ENCODE measurements at regions not wholly inside any gene's neighbourhood (a gene's known extent, or its start where the extent isn't known, plus 50 kb on each side); places are given as distances from the start of the nearest gene placed in this dataset.

GRCh38 chr11:96948066-96948465, 558.3 kb downstream of the JRKL start (continued):
- TF ChIP-seq USF1 (IDR thresholded peaks at IDR 0.05; ENCODE audit: borderline replicate concordance, extremely low read length, insufficient read depth, low read depth, low read length) (no peak), JUNB (IDR thresholded peaks at IDR 0.05) (no peak), RAD21 (IDR thresholded peaks at IDR 0.05; ENCODE audit: insufficient read depth, low read depth, low read length) (no peak), NR2C2 (IDR thresholded peaks at IDR 0.05; ENCODE audit: borderline replicate concordance, control insufficient read depth, insufficient read length, low read depth) (no peak)
- TF ChIP-seq, protein P1, sequence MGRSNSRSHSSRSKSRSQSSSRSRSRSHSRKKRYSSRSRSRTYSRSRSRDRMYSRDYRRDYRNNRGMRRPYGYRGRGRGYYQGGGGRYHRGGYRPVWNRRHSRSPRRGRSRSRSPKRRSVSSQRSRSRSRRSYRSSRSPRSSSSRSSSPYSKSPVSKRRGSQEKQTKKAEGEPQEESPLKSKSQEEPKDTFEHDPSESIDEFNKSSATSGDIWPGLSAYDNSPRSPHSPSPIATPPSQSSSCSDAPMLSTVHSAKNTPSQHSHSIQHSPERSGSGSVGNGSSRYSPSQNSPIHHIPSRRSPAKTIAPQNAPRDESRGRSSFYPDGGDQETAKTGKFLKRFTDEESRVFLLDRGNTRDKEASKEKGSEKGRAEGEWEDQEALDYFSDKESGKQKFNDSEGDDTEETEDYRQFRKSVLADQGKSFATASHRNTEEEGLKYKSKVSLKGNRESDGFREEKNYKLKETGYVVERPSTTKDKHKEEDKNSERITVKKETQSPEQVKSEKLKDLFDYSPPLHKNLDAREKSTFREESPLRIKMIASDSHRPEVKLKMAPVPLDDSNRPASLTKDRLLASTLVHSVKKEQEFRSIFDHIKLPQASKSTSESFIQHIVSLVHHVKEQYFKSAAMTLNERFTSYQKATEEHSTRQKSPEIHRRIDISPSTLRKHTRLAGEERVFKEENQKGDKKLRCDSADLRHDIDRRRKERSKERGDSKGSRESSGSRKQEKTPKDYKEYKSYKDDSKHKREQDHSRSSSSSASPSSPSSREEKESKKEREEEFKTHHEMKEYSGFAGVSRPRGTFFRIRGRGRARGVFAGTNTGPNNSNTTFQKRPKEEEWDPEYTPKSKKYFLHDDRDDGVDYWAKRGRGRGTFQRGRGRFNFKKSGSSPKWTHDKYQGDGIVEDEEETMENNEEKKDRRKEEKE (IDR thresholded peaks at IDR 0.05): no peak
- TF ChIP-seq, protein P2, sequence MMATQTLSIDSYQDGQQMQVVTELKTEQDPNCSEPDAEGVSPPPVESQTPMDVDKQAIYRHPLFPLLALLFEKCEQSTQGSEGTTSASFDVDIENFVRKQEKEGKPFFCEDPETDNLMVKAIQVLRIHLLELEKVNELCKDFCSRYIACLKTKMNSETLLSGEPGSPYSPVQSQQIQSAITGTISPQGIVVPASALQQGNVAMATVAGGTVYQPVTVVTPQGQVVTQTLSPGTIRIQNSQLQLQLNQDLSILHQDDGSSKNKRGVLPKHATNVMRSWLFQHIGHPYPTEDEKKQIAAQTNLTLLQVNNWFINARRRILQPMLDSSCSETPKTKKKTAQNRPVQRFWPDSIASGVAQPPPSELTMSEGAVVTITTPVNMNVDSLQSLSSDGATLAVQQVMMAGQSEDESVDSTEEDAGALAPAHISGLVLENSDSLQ (IDR thresholded peaks at IDR 0.05): no peak

GRCh38 chr11:96949464-96949863, 559.7 kb downstream of the JRKL start:
- CTCF ChIA-PET: no interaction called here
- FAIRE-seq: no peak

More at GRCh38 chr11:96949464-96949863, 559.7 kb downstream of the JRKL start:
- TF ChIP-seq MEF2B (IDR thresholded peaks at IDR 0.05; ENCODE audit: partially characterized antibody, poor library complexity, severe bottlenecking): no peak
- TF ChIP-seq RFX5 (IDR thresholded peaks at IDR 0.05; ENCODE audit: low read depth, low read length): no peak
- TF ChIP-seq CREB1 (IDR thresholded peaks at IDR 0.05; ENCODE audit: low read depth): no peak
- TF ChIP-seq NR2C2 (IDR thresholded peaks at IDR 0.05; ENCODE audit: borderline replicate concordance, control insufficient read depth, insufficient read length, low read depth): no peak
- TF ChIP-seq POLR2A (IDR thresholded peaks at IDR 0.05; ENCODE audit: low read depth, low read length): no peak
- TF ChIP-seq RELA (IDR thresholded peaks at IDR 0.05; ENCODE audit: borderline replicate concordance, partially characterized antibody): no peak
- Histone ChIP-seq H3K36me3 (ENCODE audit: control insufficient read depth in 2 of 2, insufficient read depth in 2 of 2, low read length in 1 of 2) (no peaks in the 10 kb centered on the region), H3K9ac (ENCODE audit: control insufficient read depth, insufficient read depth, low read length) (no peak overlapping the region), H3K4me3 (no peak overlapping the region), H3K4me1 (ENCODE audit: control insufficient read depth, insufficient read depth, low read length) (no peaks in the 10 kb centered on the region), H3K79me2 (ENCODE audit: control insufficient read depth, insufficient read depth, low read length) (no peaks in the 10 kb centered on the region), H4K20me1 (ENCODE audit: control insufficient read depth, insufficient read depth) (no peaks in the 10 kb centered on the region), H2AFZ (ENCODE audit: control insufficient read depth, low read depth, low read length) (no peak overlapping the region), H3K9me3 (replicated peaks; ENCODE audit: control insufficient read depth, insufficient read depth, low read length) (no peaks in the 10 kb centered on the region), H3K27me3 (replicated peaks in 1 of 2; ENCODE audit: control insufficient read depth in 2 of 2, insufficient read depth in 2 of 2, low read length in 1 of 2) (no peaks in the 10 kb centered on the region), H3K27ac (ENCODE audit: control insufficient read depth, insufficient read depth) (no peak overlapping the region), H3K4me2 (ENCODE audit: control insufficient read depth, insufficient read depth) (no peak overlapping the region)
- RAD21 ChIA-PET (ENCODE audit: unreplicated experiment): no interaction called here
- SMC1A ChIA-PET (ENCODE audit: uncharacterized antibody, unreplicated experiment): no interaction called here
- WGBS (ENCODE audit: insufficient coverage, insufficient replicate concordance, low lambda C conversion rate, missing lambda C conversion rate): 0% methylated on average over 2 of the region's 2 CpGs
- in situ Hi-C loops (cut with MboI) (no loop called here), intact Hi-C loops (cut with micrococcal nuclease; ENCODE audit: unreplicated experiment) (no loop called here)
- POLR2A ChIA-PET: no interaction called here
- no TSS peak for BruUV-seq (replicated peaks)
- ATAC-seq (no peak), DNase-seq (ENCODE audit: low read depth, low spot score) (no peak)

Measured in GM12878 (cell line).